H4 (cell line): ENCODE measurements at regions not wholly inside any gene's neighbourhood (a gene's known extent, or its start where the extent isn't known, plus 50 kb on each side); places are given as distances from the start of the nearest gene placed in this dataset.

Experiments used
- DNase-seq: peaks from one replicate; pipeline ENCODE4 v3.0.0-alpha.2; 2015; ENCODE audit warnings: low spot score

DNA sequence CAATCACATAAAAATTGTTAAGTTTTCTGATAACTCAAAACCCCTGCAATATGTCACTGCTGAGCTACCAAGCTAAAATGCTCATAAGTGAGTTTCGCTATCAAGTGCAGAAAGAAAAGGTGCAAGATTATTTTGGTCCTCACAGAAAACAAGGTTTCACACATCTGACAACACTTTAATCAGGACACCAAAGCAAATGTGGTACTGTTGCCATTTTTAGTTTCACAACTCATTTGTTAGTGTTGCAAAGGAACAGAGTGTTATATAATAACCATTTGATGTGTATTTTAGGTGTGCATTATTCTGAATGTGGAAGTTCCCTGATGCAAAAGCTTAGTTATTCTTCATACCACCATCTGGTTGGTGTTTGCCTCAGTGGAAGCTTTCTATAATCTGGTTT, 956.2 kb downstream of the DSC3 start:
- no peak for DNase-seq

DNA sequence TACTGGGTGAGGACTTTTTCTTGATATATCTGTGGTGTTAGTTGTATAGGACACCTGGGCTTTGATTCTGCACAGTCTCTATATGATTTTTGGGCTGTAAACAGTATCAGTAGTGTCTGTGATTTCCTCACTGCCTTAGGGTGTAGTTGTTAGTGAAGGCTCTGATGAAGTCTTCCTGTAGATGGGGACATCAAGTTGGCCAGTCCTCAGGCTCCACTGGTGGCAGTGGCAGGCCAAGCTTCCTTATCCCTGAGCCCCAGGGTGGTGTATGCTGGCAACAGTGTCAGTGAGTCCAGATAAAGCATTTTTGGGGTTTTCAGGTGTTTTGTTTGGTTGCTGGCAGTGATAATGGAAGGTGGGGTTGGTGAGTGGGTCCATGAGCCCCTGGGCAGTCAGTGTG, 961.4 kb downstream of the DSC3 start:
- DNase-seq: no peak

- DNase-seq: no peak
These were observed 969.7 kb downstream of the DSC3 start for GRCh38 chr18:30072609-30073385.

GRCh38 chr18:30066288-30066687, 976.3 kb downstream of the DSC3 start:
- DNase-seq: no peak

DNA sequence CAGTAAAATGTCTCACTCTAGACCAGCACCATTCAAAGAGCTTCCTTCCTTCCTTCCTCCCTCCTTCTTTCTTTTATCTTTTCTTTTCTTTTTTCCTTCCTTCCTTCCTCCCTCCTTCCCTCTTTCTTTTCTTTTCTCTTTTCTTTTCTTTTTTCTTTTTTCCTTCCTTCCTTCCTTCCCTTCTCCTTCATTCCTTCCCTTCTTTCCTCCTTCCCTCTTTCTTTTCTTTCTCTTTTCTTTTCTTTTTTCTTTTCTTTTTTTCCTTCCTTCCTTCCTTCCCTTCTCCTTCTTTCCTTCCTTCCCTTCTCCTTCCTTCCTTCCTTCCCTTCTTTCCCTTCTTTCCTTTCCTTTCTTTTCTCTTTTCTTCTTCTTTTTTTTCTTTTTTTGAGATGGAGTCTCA, 985.1 kb downstream of the DSC3 start:
- DNase-seq: no peak

DNA sequence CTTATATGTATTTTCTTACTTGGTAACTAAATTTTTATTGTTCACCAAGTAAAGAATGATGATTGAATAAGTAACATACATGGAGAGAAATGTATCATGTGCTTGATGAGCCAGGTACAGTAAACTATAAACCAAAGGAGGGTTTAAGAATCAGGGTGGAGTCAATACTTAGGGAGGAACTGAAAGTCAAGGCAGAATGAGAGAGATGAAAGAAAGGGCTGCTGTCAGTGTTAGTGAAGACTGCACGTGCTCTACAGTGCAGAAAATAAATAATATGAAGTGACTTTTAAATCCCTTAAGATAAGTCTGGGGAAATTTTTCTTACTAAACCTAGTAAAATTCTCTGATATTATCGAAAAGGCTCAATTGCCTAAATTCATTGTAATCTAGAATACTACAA, 986.0 kb downstream of the DSC3 start:
- no peak for DNase-seq

- DNase-seq: no peak
These were observed 998.0 kb downstream of the DSC3 start for GRCh38 chr18:30044496-30044895.

- DNase-seq: no peak
These were observed 1003.3 kb downstream of the DSC3 start for GRCh38 chr18:30039201-30039600.

DNA sequence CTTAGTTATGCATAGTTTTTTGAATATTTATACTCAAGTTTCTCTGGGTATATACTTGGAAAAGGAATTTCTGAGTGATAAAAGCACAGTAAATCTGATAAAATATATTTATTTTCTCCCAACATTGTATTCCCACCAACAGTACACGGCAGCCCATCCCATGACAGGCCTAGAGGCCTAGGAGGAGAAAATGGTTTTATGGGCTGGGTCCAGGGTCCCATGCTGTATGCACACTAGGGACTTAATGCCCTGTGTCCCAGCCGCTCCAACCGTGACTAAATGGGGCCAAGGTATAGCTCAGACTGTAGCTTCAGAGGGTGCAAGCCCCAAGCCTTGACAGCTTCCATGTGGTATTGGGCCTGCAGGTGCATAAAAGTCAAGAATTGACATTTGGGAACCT, 1007.7 kb downstream of the DSC3 start:
- DNase-seq: no peak

DNA sequence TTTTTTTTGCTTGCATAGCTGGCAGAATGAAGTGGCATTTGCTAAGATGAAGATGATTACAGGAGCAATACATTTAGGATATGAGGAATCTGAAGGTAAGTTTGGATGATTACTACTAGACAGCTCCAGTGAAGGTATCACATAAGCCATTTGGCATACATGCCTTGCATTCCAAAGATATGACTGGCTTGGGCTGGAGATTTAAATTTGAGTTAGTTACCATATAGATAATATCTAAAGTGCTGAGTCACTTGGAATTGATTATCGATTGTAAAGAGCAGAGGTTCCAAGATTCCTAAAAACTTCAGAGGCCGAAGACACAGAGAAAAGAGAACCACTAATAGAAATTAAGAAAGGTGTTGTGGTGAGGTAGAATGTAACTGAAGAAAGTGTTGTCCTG, 1026.4 kb downstream of the DSC3 start:
- no peak for DNase-seq

GRCh38 chr18:30004965-30005364, 1037.6 kb downstream of the DSC3 start:
- DNase-seq: no peak

- DNase-seq: no peak
These were observed 1060.3 kb downstream of the DSC3 start for GRCh38 chr18:29982218-29982617.

DNA sequence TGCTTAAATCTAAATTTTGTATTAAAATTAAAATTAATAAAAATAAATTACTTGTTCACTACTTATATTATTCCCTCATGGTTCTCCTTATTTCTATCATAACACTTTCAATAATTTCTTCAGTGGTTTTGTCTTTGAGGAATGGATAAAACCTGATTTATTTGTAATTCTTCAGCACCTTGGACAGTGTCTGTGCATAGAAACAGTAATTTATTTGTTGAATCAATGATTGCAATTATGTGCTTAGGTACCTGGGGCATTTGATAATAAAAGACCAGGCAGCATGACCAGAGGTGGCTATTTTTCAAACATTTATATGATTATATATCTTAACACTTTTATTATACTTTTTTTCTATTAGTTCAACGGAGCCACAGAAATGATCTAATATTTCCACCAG, 1062.7 kb downstream of the DSC3 start:
- no peak for DNase-seq

GRCh38 chr18:29969876-29970275, 1072.7 kb downstream of the DSC3 start:
- DNase-seq: no peak

DNA sequence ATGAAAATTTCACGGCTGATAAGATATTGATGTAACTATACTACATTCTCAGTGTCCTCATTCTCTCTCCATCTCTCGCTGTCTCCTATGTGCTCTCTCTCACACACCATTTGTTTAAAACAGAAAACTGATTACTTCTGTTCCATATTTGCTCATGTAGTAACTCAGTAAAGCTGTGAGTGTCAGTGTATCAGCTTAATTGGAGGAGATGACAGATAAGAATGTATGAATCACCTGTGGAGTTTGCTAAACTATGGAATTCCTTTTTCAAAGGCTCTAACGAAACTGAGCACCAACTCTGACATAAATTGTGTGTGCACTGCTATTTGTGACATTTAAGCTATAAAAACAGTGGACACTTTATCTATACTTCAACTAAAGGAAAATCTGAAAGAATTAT, 1080.0 kb downstream of the DSC3 start:
- no peak for DNase-seq

- no peak for DNase-seq
These were observed 1082.0 kb downstream of the DSC3 start for GRCh38 chr18:29960539-29960938.

DNA sequence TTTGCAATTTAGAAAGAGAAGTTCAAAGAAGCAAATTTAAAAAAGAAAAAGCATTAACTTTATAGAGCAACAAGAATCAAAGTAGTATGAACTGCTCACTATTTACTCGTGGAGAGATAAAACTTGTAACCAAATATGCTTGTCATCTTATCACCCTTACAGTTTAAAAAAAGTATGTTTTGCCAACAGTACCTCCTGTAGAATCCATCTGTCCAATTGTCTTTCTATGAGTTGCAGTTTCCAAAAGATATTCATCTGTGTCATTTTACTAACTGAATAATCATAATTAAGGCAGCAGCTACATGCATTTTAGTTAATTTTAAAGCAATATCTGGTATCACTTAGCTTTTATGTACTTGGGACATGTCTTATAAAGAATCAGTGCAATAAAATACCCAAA, 1112.3 kb downstream of the DSC3 start:
- DNase-seq: no peak

DNA sequence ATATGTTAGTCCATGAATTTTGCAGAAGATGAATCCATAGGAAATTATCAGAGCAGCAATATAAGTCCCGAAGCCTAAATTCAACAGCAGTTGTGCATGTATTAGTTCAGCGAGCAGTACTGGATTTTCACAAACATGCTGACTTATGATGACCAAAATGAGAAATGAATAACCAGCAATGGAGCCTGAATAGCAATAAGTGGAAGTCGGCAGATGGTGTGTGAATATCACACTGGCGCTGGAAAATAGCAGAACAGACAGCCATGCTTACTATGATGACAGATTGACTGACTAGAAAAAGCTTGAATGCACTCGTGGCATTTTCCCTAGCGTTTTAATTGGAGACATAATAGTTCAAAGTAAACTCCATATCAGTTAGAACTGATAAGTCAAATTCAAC, 1114.5 kb downstream of the DSC3 start:
- DNase-seq: no peak

- DNase-seq: no peak
These were observed 1117.0 kb downstream of the DSC3 start for GRCh38 chr18:29925566-29925965.

DNA sequence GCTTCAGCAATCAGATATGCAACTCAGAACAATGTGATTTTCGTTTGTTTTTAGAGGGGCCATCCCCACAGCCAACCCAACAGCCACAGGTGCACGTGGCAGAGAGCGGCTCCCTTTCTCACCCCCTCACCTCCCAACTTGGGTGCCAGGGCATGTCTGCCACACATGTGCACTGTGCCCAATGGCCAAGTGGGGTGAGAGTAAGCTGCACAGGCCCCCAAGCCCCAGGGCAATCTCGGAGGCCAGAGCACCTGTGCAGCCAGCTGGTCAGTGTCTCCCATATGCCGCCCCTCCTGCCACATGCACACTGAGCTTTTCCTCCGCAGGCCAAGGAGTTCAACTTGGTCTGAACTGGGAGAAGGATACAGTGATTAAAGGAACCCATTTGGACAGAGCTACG, 1130.2 kb downstream of the DSC3 start:
- no peak for DNase-seq

DNA sequence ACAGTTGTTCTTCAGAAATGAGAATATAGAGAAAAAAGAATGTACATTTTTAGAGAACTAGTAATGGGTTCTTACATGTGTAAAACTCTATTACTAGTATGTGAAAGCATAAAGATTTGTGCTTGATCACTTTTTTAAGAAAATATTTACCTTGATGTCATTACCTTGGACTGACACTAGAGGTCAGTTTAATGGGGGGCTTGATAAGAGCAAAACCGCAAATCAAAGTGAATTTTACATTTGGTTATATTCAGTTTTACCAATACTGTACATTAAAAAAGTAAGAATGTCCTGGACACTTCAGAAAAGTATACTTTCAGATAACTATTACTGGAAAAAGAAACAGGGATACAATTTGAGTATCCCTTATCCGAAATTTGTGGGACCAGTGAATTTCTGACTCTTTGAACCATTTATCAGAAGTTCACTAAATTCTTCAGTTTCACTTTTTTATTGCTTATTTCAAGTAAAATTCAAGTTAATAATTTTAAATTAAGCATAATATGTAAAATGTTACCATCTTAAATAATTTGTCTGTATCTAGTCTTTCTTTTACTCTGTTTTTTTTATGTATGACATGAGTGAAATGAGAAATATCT, 1149.5 kb downstream of the DSC3 start:
- no peak for DNase-seq

GRCh38 chr18:29883114-29883513, 1159.4 kb downstream of the DSC3 start:
- DNase-seq: no peak

GRCh38 chr18:29882620-29883019, 1159.9 kb downstream of the DSC3 start:
- DNase-seq: no peak

DNA sequence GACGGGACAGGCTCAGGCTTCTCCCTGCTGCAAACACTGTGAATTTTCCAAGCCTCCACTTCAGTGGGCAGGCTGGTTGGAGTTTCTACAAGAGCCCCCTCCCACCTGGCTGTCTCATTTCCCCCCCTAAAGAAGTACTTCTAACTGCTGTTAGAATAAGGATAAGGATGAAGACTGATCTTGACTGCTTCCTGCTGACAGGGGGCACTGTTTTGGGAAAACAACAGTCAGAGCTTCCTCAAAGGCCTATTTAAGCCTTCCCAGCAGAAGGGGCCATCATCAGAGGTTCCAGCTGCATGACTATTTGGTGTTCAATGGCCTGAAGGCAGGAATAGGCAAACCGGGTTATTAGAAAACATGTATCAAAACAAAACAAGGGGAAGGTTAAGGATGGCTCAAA, 1162.8 kb downstream of the DSC3 start:
- no peak for DNase-seq
